ENCODE measurements at regions not wholly inside any gene's neighbourhood (a gene's known extent, or its start where the extent isn't known, plus 50 kb on each side); places are given as distances from the start of the nearest gene placed in this dataset.

- TF ChIP-seq CSRNP3 (CRISPR knock-in tag; IDR thresholded peaks at IDR 0.05) (no peak), OSR1 (CRISPR knock-in tag; IDR thresholded peaks at IDR 0.05) (no peak), TCF4 (CRISPR knock-in tag; IDR thresholded peaks at IDR 0.05; ENCODE audit: borderline replicate concordance) (no peak), POU6F1 (CRISPR knock-in tag; IDR thresholded peaks at IDR 0.05; ENCODE audit: borderline replicate concordance, low read depth) (no peak), BACH2 (CRISPR knock-in tag; IDR thresholded peaks at IDR 0.05; ENCODE audit: borderline replicate concordance) (no peak), SNAI2 (CRISPR knock-in tag; IDR thresholded peaks at IDR 0.05) (no peak), PPARA (CRISPR knock-in tag; IDR thresholded peaks at IDR 0.05; ENCODE audit: borderline replicate concordance) (no peak)
Observed at GRCh38 chr5:94025788-94026473, 284.5 kb upstream of the POU5F2 start (continued).

DNA sequence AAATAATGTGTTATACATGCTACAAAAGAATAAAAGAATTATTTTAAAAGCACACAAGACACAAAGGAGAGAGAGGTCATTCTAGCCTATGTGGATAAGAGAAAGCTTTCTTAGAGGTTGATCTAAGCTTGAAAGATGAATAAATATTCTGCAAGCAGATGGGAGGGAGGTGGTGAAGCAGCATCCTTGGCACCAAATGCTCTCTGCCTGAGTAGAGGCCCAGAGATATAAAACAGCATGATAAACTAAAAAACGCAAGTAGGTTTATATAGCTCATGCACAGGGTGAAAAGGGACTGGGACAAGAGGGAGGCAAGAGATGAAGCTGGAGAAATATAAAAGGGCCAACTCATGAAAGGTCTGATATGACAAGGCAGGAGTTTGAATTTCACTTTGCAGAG is 283.2 kb upstream of the POU5F2 start:
- ATAC-seq, result no peak

DNA sequence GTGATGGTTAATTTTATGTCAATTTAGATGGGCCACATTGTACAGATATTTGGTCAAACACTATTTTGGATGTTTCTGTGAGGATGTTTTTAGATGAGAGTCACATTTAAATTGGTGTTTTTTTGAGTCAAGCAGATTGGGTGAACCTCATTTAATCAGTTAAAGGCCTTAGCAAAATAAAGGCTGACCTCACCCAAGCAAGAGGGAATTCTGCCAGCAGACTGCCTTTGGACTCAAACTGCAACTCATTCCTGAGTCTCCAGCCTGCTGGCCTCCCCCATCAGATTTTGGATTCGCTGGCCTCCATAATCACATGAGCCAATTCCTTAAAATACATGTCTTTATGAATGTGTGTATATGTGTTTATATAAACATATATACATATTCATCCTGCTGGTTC is 282.7 kb upstream of the POU5F2 start:
- no peak for ATAC-seq
- no peak for TF ChIP-seq ZFP30 (CRISPR knock-in tag; IDR thresholded peaks at IDR 0.05)
- no peak for TF ChIP-seq ZFP3 (CRISPR knock-in tag; IDR thresholded peaks at IDR 0.05)
- no peak for TF ChIP-seq ISL1 (CRISPR knock-in tag; IDR thresholded peaks at IDR 0.05)
- TF ChIP-seq ESRRG (CRISPR knock-in tag; IDR thresholded peaks at IDR 0.05), result no peak
- TF ChIP-seq CSDC2 (CRISPR knock-in tag; IDR thresholded peaks at IDR 0.05), result no peak
- no peak for TF ChIP-seq ZNF565 (CRISPR knock-in tag; conservative IDR thresholded peaks at IDR 0.05; ENCODE audit: low read depth)

More for the DNA sequence above, 283.2 kb upstream of the POU5F2 start:
- TF ChIP-seq TSHZ2 (CRISPR knock-in tag; IDR thresholded peaks at IDR 0.05), result no peak
- TF ChIP-seq CSDC2 (CRISPR knock-in tag; IDR thresholded peaks at IDR 0.05), result no peak
- no peak for TF ChIP-seq ZFP30 (CRISPR knock-in tag; IDR thresholded peaks at IDR 0.05)
- no peak for TF ChIP-seq POU6F1 (CRISPR knock-in tag; IDR thresholded peaks at IDR 0.05; ENCODE audit: borderline replicate concordance, low read depth)
- TF ChIP-seq GLIS3 (CRISPR knock-in tag; IDR thresholded peaks at IDR 0.05), result no peak
- no peak for TF ChIP-seq ZC3H10 (CRISPR knock-in tag; IDR thresholded peaks at IDR 0.05)
- no peak for TF ChIP-seq ARNTL (CRISPR knock-in tag; IDR thresholded peaks at IDR 0.05; ENCODE audit: borderline replicate concordance, low read depth)
- no peak for TF ChIP-seq OSR1 (CRISPR knock-in tag; IDR thresholded peaks at IDR 0.05)

DNA sequence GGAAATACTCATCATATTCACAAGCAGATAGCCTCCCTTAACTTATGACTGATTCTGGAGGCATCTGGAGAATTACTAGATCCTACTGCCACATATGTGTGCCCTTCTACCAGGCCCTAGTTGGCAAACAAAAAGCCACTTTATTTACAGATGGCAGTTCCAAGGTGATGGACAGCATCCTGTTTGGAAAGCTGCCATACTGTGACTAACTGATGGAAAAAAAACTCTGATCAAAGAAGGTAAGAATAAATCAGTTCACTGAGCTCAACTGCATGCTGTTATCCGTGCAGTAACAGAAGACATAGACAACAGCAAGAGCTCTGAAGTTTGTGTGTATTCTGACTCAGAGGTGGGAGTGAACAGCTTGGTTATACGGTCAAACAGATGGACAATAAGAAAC is 279.8 kb upstream of the POU5F2 start:
- ATAC-seq, result peak; percentile 95
- peak; percentile 70 for TF ChIP-seq ISL1 (CRISPR knock-in tag; IDR thresholded peaks at IDR 0.05)
- no peak for TF ChIP-seq ZFP30 (CRISPR knock-in tag; IDR thresholded peaks at IDR 0.05)
- TF ChIP-seq GLIS3 (CRISPR knock-in tag; IDR thresholded peaks at IDR 0.05), result no peak

DNA sequence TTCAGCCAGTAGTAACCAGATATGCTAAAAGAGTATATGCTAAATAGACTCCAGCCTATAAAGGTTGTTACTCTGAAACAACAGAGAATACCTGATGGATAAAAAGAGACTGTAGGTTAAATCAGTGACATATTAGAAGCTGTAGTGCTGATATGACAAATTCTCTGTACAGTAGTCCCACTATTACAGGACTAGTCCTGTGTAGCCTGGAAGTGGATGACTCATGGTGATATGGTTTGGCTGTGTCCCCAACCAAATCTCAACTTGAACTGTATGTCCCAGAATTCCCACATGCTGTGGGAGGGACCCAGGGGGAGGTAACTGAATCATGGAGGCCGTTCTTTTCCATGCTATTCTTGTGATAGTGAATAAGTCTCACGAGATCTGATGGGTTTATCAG is 276.2 kb upstream of the POU5F2 start:
- ATAC-seq, result no peak
- no peak for TF ChIP-seq ESRRG (CRISPR knock-in tag; IDR thresholded peaks at IDR 0.05)
- TF ChIP-seq BACH2 (CRISPR knock-in tag; IDR thresholded peaks at IDR 0.05; ENCODE audit: borderline replicate concordance), result no peak
- no peak for TF ChIP-seq RARB (CRISPR knock-in tag; IDR thresholded peaks at IDR 0.05)
- TF ChIP-seq CSRNP3 (CRISPR knock-in tag; IDR thresholded peaks at IDR 0.05), result no peak
- no peak for TF ChIP-seq ZNF8 (CRISPR knock-in tag; IDR thresholded peaks at IDR 0.05)
- TF ChIP-seq ZFP3 (CRISPR knock-in tag; IDR thresholded peaks at IDR 0.05), result no peak
